OCI-LY1 (cell line): ENCODE measurements at regions not wholly inside any gene's neighbourhood (a gene's known extent, or its start where the extent isn't known, plus 50 kb on each side); places are given as distances from the start of the nearest gene placed in this dataset.

ENCODE experiments used
- EZH2 ChIP-seq: fragments of 200-600 bp; sonication (generic), shearing (Covaris generic); IDR thresholded peaks from 2 replicates; pipeline ENCODE4 v1.8.0; 2017; ENCODE audit warnings: borderline replicate concordance, mixed run types, mild to moderate bottlenecking, antibody characterized with exemption, low read length, moderate library complexity, mixed read lengths
- TF ChIP-seq, protein P1 (sequence below): fragments of 200-600 bp; sonication (generic), shearing (Covaris generic); IDR thresholded peaks from 2 replicates; pipeline ENCODE4 v1.5.1; 2017; ENCODE audit warnings: mild to moderate bottlenecking, antibody characterized with exemption, low read length, moderate library complexity, mixed read lengths

DNA sequence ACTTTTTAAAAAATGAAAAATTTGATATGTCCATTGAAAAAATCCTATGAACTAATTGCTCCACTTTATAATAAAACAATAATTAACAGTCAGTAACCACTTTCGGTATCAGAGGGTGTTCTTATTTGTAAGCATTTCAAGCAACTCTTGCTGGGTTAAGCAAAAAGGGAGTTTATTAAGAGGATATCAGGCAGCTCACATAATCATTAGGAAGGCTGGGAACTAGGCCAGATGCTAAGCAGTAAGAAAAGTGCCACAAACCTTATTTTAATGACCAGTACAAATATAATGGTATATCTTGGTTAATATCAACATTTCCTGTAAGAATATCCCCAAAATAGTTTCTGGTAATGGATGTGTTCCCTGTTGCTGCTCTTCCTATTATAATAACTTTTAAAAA is 2618.3 kb upstream of the PCDH20 start:
- TF ChIP-seq, protein P1, sequence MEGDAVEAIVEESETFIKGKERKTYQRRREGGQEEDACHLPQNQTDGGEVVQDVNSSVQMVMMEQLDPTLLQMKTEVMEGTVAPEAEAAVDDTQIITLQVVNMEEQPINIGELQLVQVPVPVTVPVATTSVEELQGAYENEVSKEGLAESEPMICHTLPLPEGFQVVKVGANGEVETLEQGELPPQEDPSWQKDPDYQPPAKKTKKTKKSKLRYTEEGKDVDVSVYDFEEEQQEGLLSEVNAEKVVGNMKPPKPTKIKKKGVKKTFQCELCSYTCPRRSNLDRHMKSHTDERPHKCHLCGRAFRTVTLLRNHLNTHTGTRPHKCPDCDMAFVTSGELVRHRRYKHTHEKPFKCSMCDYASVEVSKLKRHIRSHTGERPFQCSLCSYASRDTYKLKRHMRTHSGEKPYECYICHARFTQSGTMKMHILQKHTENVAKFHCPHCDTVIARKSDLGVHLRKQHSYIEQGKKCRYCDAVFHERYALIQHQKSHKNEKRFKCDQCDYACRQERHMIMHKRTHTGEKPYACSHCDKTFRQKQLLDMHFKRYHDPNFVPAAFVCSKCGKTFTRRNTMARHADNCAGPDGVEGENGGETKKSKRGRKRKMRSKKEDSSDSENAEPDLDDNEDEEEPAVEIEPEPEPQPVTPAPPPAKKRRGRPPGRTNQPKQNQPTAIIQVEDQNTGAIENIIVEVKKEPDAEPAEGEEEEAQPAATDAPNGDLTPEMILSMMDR: no peak
- no peak for TF ChIP-seq EZH2
